Stimulated activated naive B cell treated with anti-CD40 and anti-IgM and Interleukin-4, amounts not matched to agents 10 μg/mL and 1 μg/mL and 100 μg/mL, for 72 hours (primary cell): ENCODE measurements at regions not wholly inside any gene's neighbourhood (a gene's known extent, or its start where the extent isn't known, plus 50 kb on each side); places are given as distances from the start of the nearest gene placed in this dataset.

Experiments
- ATAC-seq, 2 donors: fragments of 150-1000 bp; cut with Tn5 transposase; replicated peaks; 2 replicates each; pipeline ENCODE4 v1.10.0; 2021; ENCODE audit warnings: moderate library complexity in 1 of 2
- DNase-seq: peaks from one replicate; pipeline ENCODE4 v3.0.0; 2021
- H3K27ac Mint-ChIP-seq: one replicate; pipeline ENCODE4 v1.8.0; 2022; ENCODE audit warnings: mild to moderate bottlenecking, mixed read lengths
- H3K27me3 Mint-ChIP-seq, 2 donors: one replicate each; pipeline ENCODE4 v1.8.0; 2022; ENCODE audit warnings: mixed read lengths in 2 of 2
- H3K36me3 Mint-ChIP-seq, 2 donors: one replicate each; pipeline ENCODE4 v1.8.0; 2022; ENCODE audit warnings: mixed read lengths in 2 of 2, mild to moderate bottlenecking in 1 of 2
- H3K4me1 Mint-ChIP-seq, 2 donors: one replicate each; pipeline ENCODE4 v1.8.0; 2022; ENCODE audit warnings: mixed read lengths in 2 of 2, mild to moderate bottlenecking in 1 of 2
- H3K4me3 Mint-ChIP-seq, 2 donors: one replicate each; pipeline ENCODE4 v1.8.0; 2022; ENCODE audit warnings: mild to moderate bottlenecking in 2 of 2, mixed read lengths in 2 of 2, moderate library complexity in 1 of 2
- H3K9me3 Mint-ChIP-seq, 2 donors: one replicate each; pipeline ENCODE4 v1.8.0; 2022; ENCODE audit warnings: mixed read lengths in 2 of 2, mild to moderate bottlenecking in 1 of 2

DNA sequence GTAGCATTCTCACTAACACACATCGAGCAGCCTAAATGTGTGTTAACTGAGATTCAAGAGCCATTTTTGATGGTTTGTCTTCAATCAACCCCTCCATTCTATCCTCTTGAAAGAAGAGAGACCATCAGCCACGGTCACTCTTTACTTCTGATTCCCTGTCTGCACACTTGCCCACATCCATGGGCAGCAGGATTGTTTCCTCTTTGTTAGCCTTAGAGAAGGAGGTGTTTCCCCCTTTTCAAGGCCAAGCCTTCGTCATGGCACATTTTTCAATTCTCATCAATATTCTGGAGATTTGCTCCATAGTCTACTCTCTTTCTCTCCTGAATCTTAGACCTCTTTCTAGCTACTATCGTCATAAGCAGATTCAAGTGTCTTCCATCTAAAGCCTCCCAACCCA, 522.4 kb upstream of the NAALADL2 start:
- Mint-ChIP-seq H3K27ac (no peak overlapping the region), H3K27me3 (no peaks in the 10 kb centered on the region), H3K4me3 (no peak overlapping the region), H3K9me3 (peaks cover 1 to 5% of the 10 kb centered on the region in 2 donors), H3K4me1 (peaks cover 0 to 6% of the 10 kb centered on the region in 2 donors), H3K36me3 (no peaks in the 10 kb centered on the region)
- ATAC-seq (no peak), DNase-seq (no peak)

- Mint-ChIP-seq H3K4me3 (no peak overlapping the region), H3K27ac (no peak overlapping the region), H3K27me3 (no peaks in the 10 kb centered on the region), H3K4me1 (peaks cover 0 to 6% of the 10 kb centered on the region in 2 donors), H3K36me3 (no peaks in the 10 kb centered on the region), H3K9me3 (peaks cover 1 to 5% of the 10 kb centered on the region in 2 donors)
- DNase-seq (no peak), ATAC-seq (no peak)
These were observed 521.9 kb upstream of the NAALADL2 start for GRCh38 chr3:174337227-174337626.

DNA sequence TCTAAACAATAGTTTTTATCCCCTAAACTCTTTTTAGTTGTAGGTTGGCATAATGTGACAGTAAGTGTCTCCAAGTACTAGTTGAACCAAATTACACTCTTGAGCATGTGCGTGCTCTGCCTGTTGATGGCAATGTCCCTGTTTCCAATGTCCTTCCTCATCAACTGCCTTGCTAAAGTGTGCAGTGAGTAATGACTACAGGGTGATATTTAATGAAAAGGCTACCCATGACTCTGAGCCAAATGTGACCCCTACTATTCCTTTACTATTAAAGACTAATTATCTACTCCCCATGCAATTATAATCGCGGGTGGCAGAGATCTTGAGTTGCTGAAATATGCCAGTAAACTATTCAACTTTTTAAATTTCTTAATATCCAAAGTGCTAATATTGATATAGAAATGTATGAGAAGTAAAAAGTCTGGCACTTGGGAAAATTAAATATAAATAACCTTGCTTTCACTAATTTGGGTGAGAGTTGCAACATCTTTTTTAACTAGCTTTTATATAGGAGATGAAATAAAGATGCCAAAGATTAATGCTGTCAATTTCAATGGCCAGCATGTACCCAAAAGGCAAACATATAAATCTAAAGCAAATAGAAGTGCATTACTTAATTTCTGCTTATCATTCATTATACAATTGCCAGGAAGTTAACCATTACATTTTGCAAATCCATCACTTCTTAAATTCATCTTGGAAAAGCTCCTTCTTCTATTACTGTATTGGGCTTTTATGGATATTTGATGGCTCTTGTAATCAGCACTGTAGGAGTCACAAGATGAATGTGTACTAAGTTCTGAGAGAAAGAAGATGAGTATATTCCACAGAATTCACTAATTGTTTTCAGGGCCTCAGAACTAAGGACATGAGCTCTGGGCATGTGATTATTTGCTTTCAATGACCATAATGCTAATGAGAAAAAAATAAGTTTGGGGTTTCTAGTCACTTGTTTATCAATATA, 518.2 kb upstream of the NAALADL2 start:
- H3K4me3 Mint-ChIP-seq = no peak overlapping the region
- H3K9me3 Mint-ChIP-seq = peaks cover 0 to 5% of the 10 kb centered on the region in 2 donors
- H3K27me3 Mint-ChIP-seq = no peaks in the 10 kb centered on the region
- H3K27ac Mint-ChIP-seq = no peak overlapping the region
- H3K4me1 Mint-ChIP-seq = peaks cover 0 to 6% of the 10 kb centered on the region in 2 donors
- ATAC-seq (no peak), DNase-seq (no peak)
- no peaks in the 10 kb centered on the region for H3K36me3 Mint-ChIP-seq

DNA sequence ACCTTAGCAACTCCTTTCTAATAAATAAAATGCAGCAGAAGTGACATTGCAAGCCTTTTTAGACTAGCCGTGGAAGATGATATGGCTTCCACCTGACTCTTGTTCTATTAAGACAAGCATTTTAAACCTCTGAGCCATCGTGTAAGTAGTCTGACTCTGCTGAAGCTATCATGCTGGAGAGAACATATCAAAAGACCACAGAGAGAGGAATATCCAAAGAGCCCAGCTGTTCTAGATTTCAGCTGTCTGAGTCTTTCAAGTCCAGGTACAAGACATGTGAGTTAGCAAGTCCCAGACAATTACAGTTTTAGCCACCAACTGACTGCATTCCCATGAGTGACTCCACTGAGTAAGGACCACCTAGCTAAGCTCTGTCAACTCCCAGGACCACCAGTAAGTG, 517.0 kb upstream of the NAALADL2 start:
- Mint-ChIP-seq H3K27me3 (no peaks in the 10 kb centered on the region), H3K4me1 (peaks cover 0 to 4% of the 10 kb centered on the region in 2 donors), H3K36me3 (no peaks in the 10 kb centered on the region), H3K27ac (no peak overlapping the region), H3K4me3 (no peak overlapping the region), H3K9me3 (no peaks in the 10 kb centered on the region)
- DNase-seq = no peak
- ATAC-seq = no peak

GRCh38 chr3:174342941-174343501, 516.1 kb upstream of the NAALADL2 start:
- ATAC-seq (no peak), DNase-seq (no peak)
- Mint-ChIP-seq H3K36me3 (no peaks in the 10 kb centered on the region), H3K4me1 (no peaks in the 10 kb centered on the region), H3K4me3 (no peak overlapping the region), H3K9me3 (peaks cover 0 to under 1% of the 10 kb centered on the region in 2 donors), H3K27me3 (no peaks in the 10 kb centered on the region), H3K27ac (no peak overlapping the region)

DNA sequence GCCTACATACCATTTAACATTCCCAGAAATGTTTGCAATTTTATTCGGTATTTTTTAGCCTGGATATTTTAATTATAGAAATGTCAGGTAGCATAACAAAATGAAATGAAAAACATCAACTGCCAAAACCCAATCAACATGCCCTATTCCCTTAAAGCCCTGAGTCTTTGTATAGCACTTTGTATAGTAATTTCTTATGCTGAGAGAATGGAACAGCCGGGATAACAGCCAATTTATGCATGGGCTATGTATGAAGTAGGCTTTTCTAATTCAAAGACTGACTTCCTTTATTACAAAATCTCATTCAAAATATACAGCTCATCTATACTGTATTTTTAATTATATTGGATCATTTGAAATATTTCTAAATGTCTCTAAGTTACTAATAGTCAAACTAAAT, 513.0 kb upstream of the NAALADL2 start:
- H3K36me3 Mint-ChIP-seq = no peaks in the 10 kb centered on the region
- H3K4me1 Mint-ChIP-seq = no peaks in the 10 kb centered on the region
- no peak for ATAC-seq

DNA sequence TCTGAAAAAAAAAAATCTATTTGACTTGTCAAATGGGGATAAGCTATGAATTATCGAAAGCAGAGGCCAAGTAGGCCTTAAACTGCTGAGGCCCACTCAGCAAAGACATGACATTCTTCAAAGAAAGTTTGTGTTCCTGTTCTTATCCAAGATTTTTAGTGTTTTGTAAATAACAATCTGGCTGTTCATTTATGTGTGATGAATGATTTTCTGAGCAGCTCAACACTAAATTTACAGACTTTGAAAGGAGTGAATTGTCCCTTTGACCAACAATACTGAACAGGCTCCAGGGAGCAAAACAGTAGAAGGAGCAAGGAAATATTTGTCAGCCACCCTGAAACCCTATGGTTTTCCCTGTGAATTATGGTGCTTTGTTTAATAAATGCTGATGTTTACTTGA, 512.6 kb upstream of the NAALADL2 start:
- Mint-ChIP-seq H3K27ac (no peak overlapping the region), H3K4me1 (no peaks in the 10 kb centered on the region), H3K4me3 (no peak overlapping the region)

More for the DNA sequence above, 513.0 kb upstream of the NAALADL2 start:
- Mint-ChIP-seq H3K27me3 (no peaks in the 10 kb centered on the region), H3K4me3 (no peak overlapping the region), H3K9me3 (peaks cover 3 to 5% of the 10 kb centered on the region in 2 donors), H3K27ac (no peak overlapping the region)
- no peak for DNase-seq

DNA sequence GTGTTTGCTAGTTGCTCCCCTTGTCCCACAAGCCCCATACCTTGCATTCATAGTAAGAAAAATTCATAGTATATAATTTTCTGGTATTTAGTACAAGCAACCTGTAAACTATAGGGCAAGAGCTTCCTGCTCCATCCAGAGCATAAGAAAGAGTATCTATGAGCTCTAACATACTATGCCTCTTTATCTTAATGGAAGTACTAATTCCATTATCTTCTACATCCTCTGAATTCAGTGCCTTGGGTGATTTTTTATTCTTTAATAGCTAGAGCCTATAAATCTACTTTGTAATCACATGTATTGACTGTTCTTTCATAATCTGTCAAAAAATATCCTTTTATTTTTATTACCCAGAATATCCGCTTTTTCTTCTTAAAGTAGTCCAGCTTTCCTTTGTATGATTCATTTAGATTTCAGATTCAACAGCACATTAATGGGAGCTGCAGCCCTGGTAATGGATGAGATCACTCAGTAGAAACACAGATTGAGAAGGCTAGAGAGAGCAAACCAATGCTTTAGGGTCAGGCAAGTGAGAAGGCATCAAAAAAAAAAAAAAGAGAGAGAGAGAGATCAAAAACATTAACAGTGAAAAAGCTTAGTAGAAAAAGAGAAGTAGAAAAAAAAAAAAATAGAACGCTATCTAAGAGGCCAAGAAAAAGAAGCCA, 511.5 kb upstream of the NAALADL2 start:
- Mint-ChIP-seq H3K9me3 (peaks cover 3 to 7% of the 10 kb centered on the region in 2 donors), H3K4me3 (no peak overlapping the region), H3K4me1 (no peaks in the 10 kb centered on the region), H3K27me3 (no peaks in the 10 kb centered on the region), H3K36me3 (no peaks in the 10 kb centered on the region), H3K27ac (no peak overlapping the region)
- DNase-seq = no peak
- no peak for ATAC-seq

More for the DNA sequence above, 512.6 kb upstream of the NAALADL2 start:
- Mint-ChIP-seq H3K27me3 (no peaks in the 10 kb centered on the region), H3K36me3 (no peaks in the 10 kb centered on the region), H3K9me3 (peaks cover 3 to 5% of the 10 kb centered on the region in 2 donors)
- ATAC-seq = no peak
- no peak for DNase-seq

GRCh38 chr3:174352227-174352626, 506.9 kb upstream of the NAALADL2 start:
- no peak for DNase-seq
- H3K9me3 Mint-ChIP-seq = peaks cover 3 to 7% of the 10 kb centered on the region in 2 donors

DNA sequence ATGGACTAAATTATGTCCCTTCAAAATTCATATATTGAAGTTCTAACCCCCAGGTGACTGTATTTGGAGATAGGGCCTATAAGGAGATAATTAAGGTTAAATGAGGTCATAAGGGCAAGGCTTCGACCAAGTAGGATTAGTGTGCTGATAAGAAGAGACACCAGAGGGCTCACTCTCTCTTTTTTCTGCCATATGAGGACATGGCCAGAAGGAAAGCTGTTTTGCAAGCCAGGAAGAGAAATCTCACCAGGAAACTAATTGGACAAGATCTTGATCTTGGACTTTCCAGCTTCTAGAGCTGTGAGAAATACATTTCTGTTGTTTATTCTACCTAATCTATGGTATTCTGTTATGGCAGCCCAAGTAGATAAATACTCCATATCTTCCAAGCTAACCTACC, 503.6 kb upstream of the NAALADL2 start:
- no peak overlapping the region for H3K4me3 Mint-ChIP-seq
- H3K36me3 Mint-ChIP-seq = no peaks in the 10 kb centered on the region
- no peaks in the 10 kb centered on the region for H3K27me3 Mint-ChIP-seq
- H3K27ac Mint-ChIP-seq = no peak overlapping the region
- H3K9me3 Mint-ChIP-seq = peaks cover 0 to 3% of the 10 kb centered on the region in 2 donors
- no peaks in the 10 kb centered on the region for H3K4me1 Mint-ChIP-seq
- ATAC-seq = no peak
- no peak for DNase-seq

More at GRCh38 chr3:174352227-174352626, 506.9 kb upstream of the NAALADL2 start:
- H3K4me1 Mint-ChIP-seq = no peaks in the 10 kb centered on the region
- no peak for ATAC-seq
- H3K36me3 Mint-ChIP-seq = no peaks in the 10 kb centered on the region
- no peak overlapping the region for H3K27ac Mint-ChIP-seq
- H3K27me3 Mint-ChIP-seq = no peaks in the 10 kb centered on the region
- no peak overlapping the region for H3K4me3 Mint-ChIP-seq

GRCh38 chr3:174356596-174356995, 502.5 kb upstream of the NAALADL2 start:
- Mint-ChIP-seq H3K9me3 (peaks cover 0 to 3% of the 10 kb centered on the region in 2 donors), H3K27me3 (no peaks in the 10 kb centered on the region), H3K27ac (no peak overlapping the region), H3K4me3 (no peak overlapping the region), H3K36me3 (no peaks in the 10 kb centered on the region), H3K4me1 (no peaks in the 10 kb centered on the region)
- no peak for ATAC-seq
- no peak for DNase-seq

GRCh38 chr3:174358252-174358651, 500.9 kb upstream of the NAALADL2 start:
- H3K9me3 Mint-ChIP-seq = no peaks in the 10 kb centered on the region
- H3K36me3 Mint-ChIP-seq = no peaks in the 10 kb centered on the region
- ATAC-seq (no peak), DNase-seq (no peak)
- H3K4me1 Mint-ChIP-seq = no peaks in the 10 kb centered on the region
- H3K27me3 Mint-ChIP-seq = no peaks in the 10 kb centered on the region
- no peak overlapping the region for H3K4me3 Mint-ChIP-seq
- no peak overlapping the region for H3K27ac Mint-ChIP-seq

DNA sequence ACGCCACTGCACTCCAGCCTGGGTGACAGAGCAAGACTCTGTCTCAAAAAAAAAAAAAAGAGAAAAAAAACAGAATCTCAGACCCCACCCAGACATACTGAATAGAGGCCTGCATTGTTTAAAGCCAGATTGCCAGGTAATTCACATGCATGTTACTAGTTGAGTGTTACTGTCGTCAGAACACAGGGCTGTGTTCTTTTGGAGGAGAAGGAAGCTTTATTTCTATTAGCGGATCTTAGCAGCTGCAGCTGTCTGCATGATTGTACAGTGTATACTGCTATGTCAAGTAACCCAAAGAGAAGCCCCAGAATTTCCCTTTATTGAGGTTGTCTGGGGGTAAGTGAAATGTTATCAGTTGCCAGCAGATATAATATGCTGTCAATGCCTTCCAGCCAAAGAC, 496.6 kb upstream of the NAALADL2 start:
- ATAC-seq (no peak), DNase-seq (no peak)
- Mint-ChIP-seq H3K9me3 (no peaks in the 10 kb centered on the region), H3K4me1 (no peaks in the 10 kb centered on the region), H3K27ac (no peak overlapping the region), H3K27me3 (no peaks in the 10 kb centered on the region), H3K36me3 (no peaks in the 10 kb centered on the region), H3K4me3 (no peak overlapping the region)

GRCh38 chr3:174363256-174363655, 495.9 kb upstream of the NAALADL2 start:
- no peak for ATAC-seq
- H3K4me3 Mint-ChIP-seq = no peak overlapping the region
- H3K9me3 Mint-ChIP-seq = peaks cover under 1 to 1% of the 10 kb centered on the region in 2 donors
- DNase-seq = no peak
- no peak overlapping the region for H3K27ac Mint-ChIP-seq
- H3K4me1 Mint-ChIP-seq = no peaks in the 10 kb centered on the region
- no peaks in the 10 kb centered on the region for H3K27me3 Mint-ChIP-seq
- no peaks in the 10 kb centered on the region for H3K36me3 Mint-ChIP-seq
